IMR-90 (cell line): ENCODE measurements at regions not wholly inside any gene's neighbourhood (a gene's known extent, or its start where the extent isn't known, plus 50 kb on each side); places are given as distances from the start of the nearest gene placed in this dataset.

ENCODE experiments used
- ATAC-seq: fragments of 200-7000 bp; cut with Tn5 transposase; 2 replicates; pipeline ENCODE4 v1.9.1; 2020; ENCODE audit warnings: low read depth, mild to moderate bottlenecking, moderate library complexity
- BruUV-seq: library from RNA; stranded (reverse); fragments of 400-500 nt; replicated peaks from 2 replicates; lab custom pipeline; 2021; lab: Mats Ljungman, UMichigan
- CTCF ChIA-PET: fragments of 300-600 bp; formaldehyde crosslinking; extraction: SDS; loops from one replicate; lab custom pipeline; 2021; ENCODE audit warnings: antibody characterized with exemption; lab: Yijun Ruan, JAX
- POLR2A ChIA-PET: fragments of 300-600 bp; sonication (Branson Sonifier 250); formaldehyde crosslinking; loops from one replicate; lab custom pipeline; 2022; ENCODE audit warnings: antibody characterized with exemption; ENCODE audit not compliant: unreplicated experiment; lab: Charles Lee
- DNase-seq: peaks from one replicate; pipeline ENCODE4 v3.0.0; 2013
- H2AFZ ChIP-seq: replicated peaks from 2 replicates; pipeline ENCODE3; 2013; ENCODE audit warnings: low read length, mild to moderate bottlenecking; ENCODE audit not compliant: poor library complexity
- H2AK5ac ChIP-seq: 2 replicates; pipeline ENCODE4 v1.6.1; 2013; ENCODE audit warnings: low read depth, low read length, inconsistent platforms
- H2AK9ac ChIP-seq: replicated peaks from 2 replicates; pipeline ENCODE3; 2013; ENCODE audit warnings: mild to moderate bottlenecking, low read depth, low read length, moderate library complexity; ENCODE audit not compliant: poor library complexity
- H2BK120ac ChIP-seq: 2 replicates; pipeline ENCODE4 v1.6.1; 2013; ENCODE audit warnings: low read depth, low read length, inconsistent platforms
- H2BK15ac ChIP-seq: 3 replicates; pipeline ENCODE4 v1.6.1; 2013; ENCODE audit warnings: low read depth, low read length, inconsistent platforms
- H2BK20ac ChIP-seq: 2 replicates; pipeline ENCODE4 v1.6.1; 2013; ENCODE audit warnings: low read depth, mild to moderate bottlenecking, inconsistent platforms, low read length, moderate library complexity
- H2BK5ac ChIP-seq: 2 replicates; pipeline ENCODE4 v1.6.1; 2013; ENCODE audit warnings: mild to moderate bottlenecking, low read depth, low read length, inconsistent platforms; ENCODE audit not compliant: poor library complexity, severe bottlenecking
- H3K14ac ChIP-seq: replicated peaks from 2 replicates; pipeline ENCODE4 v1.6.1; 2013; ENCODE audit warnings: low read depth, low read length, inconsistent platforms
- H3K18ac ChIP-seq: 2 replicates; pipeline ENCODE4 v1.6.1; 2013; ENCODE audit warnings: low read depth, low read length, control low read depth
- H3K23ac ChIP-seq: 2 replicates; pipeline ENCODE4 v1.6.1; 2013; ENCODE audit warnings: low read depth, low read length, inconsistent platforms
- H3K27ac ChIP-seq: 2 replicates; pipeline ENCODE4 v1.5.1; 2013; ENCODE audit warnings: mild to moderate bottlenecking, control low read depth, low read length; ENCODE audit not compliant: insufficient read depth
- H3K27me3 ChIP-seq: 2 replicates; pipeline ENCODE4 v1.6.1; 2013; ENCODE audit warnings: low read length; ENCODE audit not compliant: control insufficient read depth, insufficient read depth
- H3K36me3 ChIP-seq: 2 replicates; pipeline ENCODE4 v1.6.1; 2013; ENCODE audit warnings: low read length, mixed read lengths; ENCODE audit not compliant: control insufficient read depth, insufficient read depth
- H3K4ac ChIP-seq: 2 replicates; pipeline ENCODE4 v1.6.1; 2013; ENCODE audit warnings: low read depth, low read length, inconsistent platforms
- H3K4me1 ChIP-seq: 2 replicates; pipeline ENCODE4 v1.6.1; 2013; ENCODE audit warnings: low read length, mixed read lengths; ENCODE audit not compliant: control insufficient read depth, insufficient read depth
- H3K4me2 ChIP-seq: 2 replicates; pipeline ENCODE4 v1.6.1; 2013; ENCODE audit warnings: low read depth, mild to moderate bottlenecking, control low read depth, low read length, moderate library complexity
- H3K4me3 ChIP-seq: 2 replicates; pipeline ENCODE4 v1.5.1; 2013; ENCODE audit warnings: low read depth, mild to moderate bottlenecking, control low read depth, low read length, moderate library complexity; ENCODE audit not compliant: insufficient read depth
- H3K56ac ChIP-seq: 2 replicates; pipeline ENCODE4 v1.6.1; 2013; ENCODE audit warnings: low read length, inconsistent platforms; ENCODE audit not compliant: insufficient read depth; ENCODE audit errors: extremely low read depth
- H3K79me1 ChIP-seq, 2 experiments: 2 replicates each; pipeline ENCODE4 v1.6.1; 2013; ENCODE audit warnings: low read length in 2 of 2, inconsistent platforms in 1 of 2, low read depth in 1 of 2
- H3K9ac ChIP-seq: 2 replicates; pipeline ENCODE4 v1.6.1; 2013; ENCODE audit warnings: low read depth, low read length, control low read depth
- H3K9me1 ChIP-seq: 2 replicates; pipeline ENCODE4 v1.6.1; 2013; ENCODE audit warnings: low read length, inconsistent platforms; ENCODE audit not compliant: insufficient read depth
- H3K9me3 ChIP-seq: 2 replicates; pipeline ENCODE4 v1.6.1; 2013; ENCODE audit warnings: low read length; ENCODE audit not compliant: control insufficient read depth, insufficient read depth
- H4K20me1 ChIP-seq: 2 replicates; pipeline ENCODE4 v1.6.1; 2013; ENCODE audit warnings: low read length, inconsistent platforms; ENCODE audit not compliant: insufficient read depth
- H4K5ac ChIP-seq: 2 replicates; pipeline ENCODE4 v1.6.1; 2013; ENCODE audit warnings: mild to moderate bottlenecking, low read depth, low read length, control low read depth
- H4K8ac ChIP-seq, 2 experiments: 2 replicates each; pipeline ENCODE4 v1.6.1; 2013; ENCODE audit warnings: low read depth in 2 of 2, low read length in 2 of 2, control low read depth in 1 of 2, inconsistent platforms in 1 of 2
- H4K91ac ChIP-seq: 2 replicates; pipeline ENCODE4 v1.6.1; 2013; ENCODE audit warnings: low read depth, low read length, inconsistent platforms; ENCODE audit not compliant: insufficient read depth
- BHLHE40 ChIP-seq: fragments of 150-350 bp; IDR thresholded peaks from 2 replicates; pipeline ENCODE4 v1.6.1; 2016; ENCODE audit warnings: mild to moderate bottlenecking, low read depth, low read length
- CHD1 ChIP-seq: IDR thresholded peaks from 2 replicates; pipeline ENCODE4 v1.6.1; 2012; ENCODE audit warnings: low read depth, low read length, improper control_type of control experiment
- MAFK ChIP-seq: IDR thresholded peaks from 2 replicates; pipeline ENCODE4 v1.6.1; 2012; ENCODE audit warnings: low read depth, low read length, improper control_type of control experiment
- MXI1 ChIP-seq: IDR thresholded peaks from 2 replicates; pipeline ENCODE4 v1.6.1; 2012; ENCODE audit warnings: low read depth, mild to moderate bottlenecking, low read length, moderate library complexity, borderline replicate concordance
- POLR2A ChIP-seq: IDR thresholded peaks from 2 replicates; pipeline ENCODE4 v1.6.1; 2012; ENCODE audit warnings: mild to moderate bottlenecking, low read depth, low read length
- RAD21 ChIP-seq: IDR thresholded peaks from 2 replicates; pipeline ENCODE4 v1.6.1; 2012; ENCODE audit warnings: low read length, improper control_type of control experiment
- RFX5 ChIP-seq: IDR thresholded peaks from 2 replicates; pipeline ENCODE4 v1.8.0; 2012; ENCODE audit warnings: low read depth, mild to moderate bottlenecking, low read length, moderate library complexity
- USF2 ChIP-seq: fragments of 150-350 bp; IDR thresholded peaks from 2 replicates; pipeline ENCODE4 v1.6.1; 2017; ENCODE audit warnings: mild to moderate bottlenecking, antibody characterized with exemption, low read length, low read depth
- WGBS, 2 experiments: methylation state at CpG; one replicate each; pipeline versions ENCODE4 v1.1.5 to v1.1.7; 2013; ENCODE audit warnings: missing lambda C conversion rate in 2 of 2; ENCODE audit not compliant: insufficient read length in 1 of 2; ENCODE audit errors: extremely low coverage in 2 of 2; 5-methylcytosine and 5-hydroxymethylcytosine counted together
- dilution Hi-C: fragments of 300-500 bp; cut with HindIII; formaldehyde crosslinking; loops from one replicate; pipeline ENCODE4 v1.14.3; 2018; ENCODE audit warnings: low sequenced_read_pairs; ENCODE audit not compliant: unreplicated experiment
- in situ Hi-C: fragments of 300-500 bp; cut with MboI; formaldehyde crosslinking; loops from 3 replicates; pipeline ENCODE4 v1.14.3; 2019; ENCODE audit warnings: low sequenced_read_pairs, inconsistent platforms, mixed read lengths
- intact Hi-C: fragments of 100-400 bp; cut with micrococcal nuclease; formaldehyde crosslinking; loops from 2 replicates; pipeline ENCODE4 v1.10.0; 2022
- TF ChIP-seq, protein P1 (sequence below): conservative IDR thresholded peaks from 2 replicates; pipeline ENCODE4 v1.5.1; 2012; ENCODE audit warnings: mild to moderate bottlenecking, low read depth, low read length, improper control_type of control experiment

- Histone ChIP-seq H4K20me1 (no peaks in the 10 kb centered on the region), H2BK15ac (no peak overlapping the region), H3K79me1 (no peaks in the 10 kb centered on the region), H3K23ac (no peak overlapping the region), H2BK20ac (no peak overlapping the region), H3K27ac (no peak overlapping the region), H3K18ac (no peak overlapping the region), H2AK9ac (no peak overlapping the region), H2AK5ac (no peak overlapping the region), H3K4me2 (no peak overlapping the region), H3K4me1 (no peaks in the 10 kb centered on the region), H3K4ac (no peak overlapping the region), H3K9me3 (no peaks in the 10 kb centered on the region), H4K5ac (no peak overlapping the region), H3K4me3 (no peak overlapping the region), H3K56ac (no peak overlapping the region), H3K9ac (no peak overlapping the region), H4K8ac (no peak overlapping the region), H3K27me3 (no peaks in the 10 kb centered on the region), H3K9me1 (no peaks in the 10 kb centered on the region), H3K14ac (no peak overlapping the region), H2AFZ (no peak overlapping the region), H4K91ac (no peak overlapping the region), H3K36me3 (no peaks in the 10 kb centered on the region), H2BK120ac (no peak overlapping the region), H2BK5ac (no peak overlapping the region)
- BruUV-seq, result no TSS peak
- intact Hi-C loops, result no loop called here
- TF ChIP-seq CHD1, result no peak
- no peak for TF ChIP-seq MAFK
- no peak for TF ChIP-seq USF2
- TF ChIP-seq, protein P1, sequence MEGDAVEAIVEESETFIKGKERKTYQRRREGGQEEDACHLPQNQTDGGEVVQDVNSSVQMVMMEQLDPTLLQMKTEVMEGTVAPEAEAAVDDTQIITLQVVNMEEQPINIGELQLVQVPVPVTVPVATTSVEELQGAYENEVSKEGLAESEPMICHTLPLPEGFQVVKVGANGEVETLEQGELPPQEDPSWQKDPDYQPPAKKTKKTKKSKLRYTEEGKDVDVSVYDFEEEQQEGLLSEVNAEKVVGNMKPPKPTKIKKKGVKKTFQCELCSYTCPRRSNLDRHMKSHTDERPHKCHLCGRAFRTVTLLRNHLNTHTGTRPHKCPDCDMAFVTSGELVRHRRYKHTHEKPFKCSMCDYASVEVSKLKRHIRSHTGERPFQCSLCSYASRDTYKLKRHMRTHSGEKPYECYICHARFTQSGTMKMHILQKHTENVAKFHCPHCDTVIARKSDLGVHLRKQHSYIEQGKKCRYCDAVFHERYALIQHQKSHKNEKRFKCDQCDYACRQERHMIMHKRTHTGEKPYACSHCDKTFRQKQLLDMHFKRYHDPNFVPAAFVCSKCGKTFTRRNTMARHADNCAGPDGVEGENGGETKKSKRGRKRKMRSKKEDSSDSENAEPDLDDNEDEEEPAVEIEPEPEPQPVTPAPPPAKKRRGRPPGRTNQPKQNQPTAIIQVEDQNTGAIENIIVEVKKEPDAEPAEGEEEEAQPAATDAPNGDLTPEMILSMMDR, result no peak
- TF ChIP-seq RAD21, result no peak
- TF ChIP-seq BHLHE40, result no peak
- no peak for TF ChIP-seq MXI1
- TF ChIP-seq POLR2A, result no peak
- TF ChIP-seq RFX5, result no peak
- ChIA-PET POLR2A (no interaction called here), CTCF (interaction anchor here (0.8 kb wide), 1 partner anchor 231 kb away, joined by 3 read pairs; no protein-coding TSS in a partner anchor)
- DNase-seq, result no peak
- dilution Hi-C loops, result no loop called here
- WGBS, 2 experiments, result 80% methylated on average over 1 of the region's 3 CpGs; no CpG with 5 or more reads in 1 of the 2 experiments
- in situ Hi-C loops, result no loop called here
- no peak for ATAC-seq
Measured at GRCh38 chr7:12895296-12895695, 207.9 kb downstream of the ARL4A start.
